Lower leg skin (tissue), 4 donors: ENCODE measurements at regions not wholly inside any gene's neighbourhood (a gene's known extent, or its start where the extent isn't known, plus 50 kb on each side); places are given as distances from the start of the nearest gene placed in this dataset.

Experiments
- DNase-seq, 2 donors: peaks; one replicate each; pipeline ENCODE4 v3.0.0-alpha.2; 2019; ENCODE audit warnings: low spot score in 2 of 2
- H3K4me3 ChIP-seq: fragments of 200-600 bp; sonication (generic); 2 replicates; pipeline ENCODE4 v1.5.1; 2017; ENCODE audit warnings: mild to moderate bottlenecking, low read depth; ENCODE audit not compliant: poor library complexity, severe bottlenecking
- CTCF ChIP-seq, 3 donors: fragments of 450-650 bp; IDR thresholded peaks; one replicate each; pipeline ENCODE4 v1.5.1; 2016; ENCODE audit warnings: antibody characterized with exemption in 3 of 3, mild to moderate bottlenecking in 3 of 3, moderate library complexity in 2 of 3
- POLR2A ChIP-seq, 2 donors: fragments of 450-650 bp; IDR thresholded peaks; one replicate each; pipeline ENCODE4 v1.6.1; 2016 to 2017; ENCODE audit warnings: antibody characterized with exemption in 2 of 2, mild to moderate bottlenecking in 1 of 2, moderate library complexity in 1 of 2
- WGBS, 2 donors: methylation state at CpG; one replicate each; pipeline ENCODE4 v1.1.5; 2018; 5-methylcytosine and 5-hydroxymethylcytosine counted together
- intact Hi-C: fragments of 100-400 bp; cut with DNase I; formaldehyde crosslinking; loops from one replicate; pipeline ENCODE4 v1.15.0; 2023; ENCODE audit warnings: low total_unique reads

DNA sequence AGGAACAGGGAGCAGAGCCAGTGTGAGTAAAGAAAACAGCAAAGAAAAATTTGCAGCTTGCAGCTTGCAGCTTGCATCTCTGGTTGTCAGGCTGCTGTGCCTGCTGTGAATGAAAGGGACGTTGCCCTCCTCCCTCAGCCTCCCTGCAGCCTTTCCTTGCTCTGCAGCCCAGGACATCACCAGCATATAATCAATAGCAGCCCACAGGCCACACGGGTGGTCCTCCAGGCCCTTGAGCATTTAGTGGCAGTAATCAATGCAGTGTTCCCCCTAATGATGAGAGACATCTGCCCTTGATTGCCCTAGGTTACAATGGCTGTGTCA is 122.2 kb upstream of the TACR1 start:
- WGBS, 2 donors, result 34 to 39% methylated on average over 2 of the region's 2 CpGs
- intact Hi-C loops, result no loop called here
- DNase-seq, result no peak
- no peak for TF ChIP-seq CTCF (IDR thresholded peaks at IDR 0.05)
- TF ChIP-seq POLR2A (IDR thresholded peaks at IDR 0.05), result no peak
- H3K4me3 ChIP-seq, result no peak overlapping the region

DNA sequence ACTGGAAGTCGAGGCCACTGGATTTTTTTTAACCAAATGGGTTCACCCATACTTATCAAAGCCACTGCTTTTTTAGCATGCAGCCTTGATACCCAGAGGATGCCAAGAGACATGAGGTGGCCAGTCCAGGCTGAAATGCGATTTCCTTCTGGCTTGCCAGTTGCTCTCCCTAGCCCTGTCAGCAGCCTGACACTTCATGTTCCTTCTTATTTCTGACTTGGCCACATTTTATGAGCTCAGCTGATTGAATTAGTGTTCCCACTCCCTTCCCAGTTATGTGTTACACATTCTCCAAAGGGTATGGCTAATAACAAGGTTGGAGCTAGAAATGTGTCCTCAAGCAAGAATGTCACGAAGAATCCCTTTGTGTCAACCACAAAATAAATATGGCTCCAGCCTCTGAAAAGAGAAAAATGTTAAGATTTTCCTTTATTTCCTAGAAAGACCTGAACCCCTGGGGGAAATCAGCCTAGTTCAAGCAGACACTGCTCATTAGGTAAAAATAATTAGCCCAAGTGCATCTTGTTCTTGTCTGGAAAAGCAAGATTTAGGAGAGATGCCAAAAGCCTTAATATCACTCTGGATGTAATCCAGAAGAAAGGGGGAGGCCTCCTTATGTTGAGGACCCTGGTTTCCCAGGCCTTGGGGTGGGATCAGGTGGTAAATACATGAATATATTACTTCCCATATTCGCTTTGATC is 121.7 kb upstream of the TACR1 start:
- no peak for TF ChIP-seq CTCF (IDR thresholded peaks at IDR 0.05)
- no peak for TF ChIP-seq POLR2A (IDR thresholded peaks at IDR 0.05)
- DNase-seq, result no peak
- 50 to 58% methylated on average over 4 of the region's 4 CpGs for WGBS, 2 donors
- H3K4me3 ChIP-seq, result no peak overlapping the region
- intact Hi-C loops, result no loop called here

- WGBS, 2 donors, result 87 to 95% methylated on average over 2 of the region's 2 CpGs
- no peak for DNase-seq
- intact Hi-C loops, result no loop called here
- TF ChIP-seq CTCF (IDR thresholded peaks at IDR 0.05) (no peak), POLR2A (IDR thresholded peaks at IDR 0.05) (no peak)
- no peak overlapping the region for H3K4me3 ChIP-seq
Observed at GRCh38 chr2:75319951-75320350, 120.6 kb upstream of the TACR1 start.

- DNase-seq, result no peak
- WGBS, 2 donors, result 88 to 90% methylated on average over 1 of the region's 1 CpG
- TF ChIP-seq CTCF (IDR thresholded peaks at IDR 0.05) (no peak), POLR2A (IDR thresholded peaks at IDR 0.05) (no peak)
- intact Hi-C loops, result no loop called here
- no peak overlapping the region for H3K4me3 ChIP-seq
Observed at GRCh38 chr2:75317802-75318201, 118.5 kb upstream of the TACR1 start.

DNA sequence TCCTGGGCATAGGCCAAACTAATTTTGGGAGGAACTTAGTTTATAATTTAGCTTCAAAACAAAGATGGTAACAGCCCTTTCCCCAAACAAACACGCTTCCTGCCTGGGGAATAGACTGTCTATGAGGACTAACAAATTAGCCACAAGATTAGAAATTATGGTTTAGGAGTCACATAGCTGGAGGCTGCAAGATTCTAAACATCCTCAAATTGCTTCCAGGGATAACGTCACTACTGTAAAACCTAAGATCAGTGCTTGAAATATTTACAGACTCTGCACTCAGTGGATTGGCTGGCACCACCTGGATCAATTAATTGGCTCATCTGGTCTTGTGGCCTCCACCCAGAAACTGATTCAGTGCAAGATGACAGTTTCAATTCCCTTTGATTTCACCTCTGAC is 118.0 kb upstream of the TACR1 start:
- intact Hi-C loops, result no loop called here
- DNase-seq, result no peak
- TF ChIP-seq CTCF (IDR thresholded peaks at IDR 0.05) (no peak), POLR2A (IDR thresholded peaks at IDR 0.05) (no peak)
- no peak overlapping the region for H3K4me3 ChIP-seq
- 36 to 50% methylated on average over 2 of the region's 2 CpGs for WGBS, 2 donors

GRCh38 chr2:75315436-75315835 is 116.1 kb upstream of the TACR1 start:
- intact Hi-C loops, result no loop called here
- WGBS, 2 donors, result 57 to 63% methylated on average over 3 of the region's 3 CpGs
- no peak overlapping the region for H3K4me3 ChIP-seq
- no peak for DNase-seq
- TF ChIP-seq POLR2A (IDR thresholded peaks at IDR 0.05), result no peak
- TF ChIP-seq CTCF (IDR thresholded peaks at IDR 0.05), result no peak
